Lower lobe of right lung (tissue), 2 donors: ENCODE measurements at regions not wholly inside any gene's neighbourhood (a gene's known extent, or its start where the extent isn't known, plus 50 kb on each side); places are given as distances from the start of the nearest gene placed in this dataset.
A peak's percentile ranks its signal among the peaks of the same experiment; 100 is the strongest.

Source experiments
- ATAC-seq, 2 donors: fragments of 200-7000 bp; cut with Tn5 transposase; one replicate each; pipeline ENCODE4 v1.9.1; 2020 to 2022; ENCODE audit warnings: mild to moderate bottlenecking in 2 of 2, moderate library complexity in 2 of 2
- DNase-seq: peaks from one replicate; pipeline ENCODE4 v3.0.0-alpha.2; 2020
- H3K27ac ChIP-seq: fragments of 200-600 bp; one replicate; pipeline ENCODE4 v1.8.0; 2022
- H3K27me3 ChIP-seq: fragments of 200-600 bp; one replicate; pipeline ENCODE4 v1.8.0; 2022; ENCODE audit warnings: low read depth
- H3K36me3 ChIP-seq: fragments of 200-600 bp; one replicate; pipeline ENCODE4 v1.8.0; 2022; ENCODE audit warnings: mild to moderate bottlenecking
- H3K4me1 ChIP-seq: fragments of 200-600 bp; one replicate; pipeline ENCODE4 v1.8.0; 2022
- H3K4me3 ChIP-seq: fragments of 200-600 bp; one replicate; pipeline ENCODE4 v1.8.0; 2022; ENCODE audit warnings: mild to moderate bottlenecking
- H3K9me3 ChIP-seq: fragments of 200-600 bp; one replicate; pipeline ENCODE4 v1.8.0; 2022
- intact Hi-C: fragments of 100-400 bp; cut with DNase I; formaldehyde crosslinking; loops from one replicate; pipeline ENCODE4 v1.11.0; 2022
- TF ChIP-seq, protein P1 (sequence below): fragments of 200-600 bp; IDR thresholded peaks from one replicate; pipeline ENCODE4 v1.8.0; 2022; ENCODE audit warnings: antibody characterized with exemption, mild to moderate bottlenecking
- donor health status: DM: no; HTN: yes; CAD: no; lungs with severe emphysema.

DNA sequence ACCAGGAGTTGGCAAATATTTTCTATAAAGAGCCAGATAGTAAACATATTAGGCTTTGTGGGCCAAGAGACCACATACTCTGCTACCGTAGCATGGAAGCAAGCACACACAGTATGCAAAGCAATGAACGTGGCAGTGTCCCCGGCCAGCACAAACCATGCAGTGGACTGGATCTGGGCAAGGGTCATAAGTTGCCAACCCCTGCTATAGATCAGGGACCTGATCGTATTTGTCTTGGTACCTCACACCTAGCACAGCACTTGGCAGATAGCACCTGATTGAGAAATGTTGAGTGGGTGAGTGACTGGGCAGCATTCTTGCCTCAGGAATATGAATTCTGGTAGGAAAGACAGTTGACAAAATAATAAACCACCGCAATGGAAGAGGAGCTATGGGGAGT lies 331.9 kb downstream of the FGFR2 start:
- peak in 1 of 2 donors; percentile 30 for ATAC-seq
- Histone ChIP-seq H3K27me3 (no peaks in the 10 kb centered on the region), H3K9me3 (no peaks in the 10 kb centered on the region), H3K27ac (no peak overlapping the region), H3K36me3 (no peaks in the 10 kb centered on the region), H3K4me1 (peaks cover 10% of the 10 kb centered on the region), H3K4me3 (no peak overlapping the region)
- no peak for DNase-seq
- TF ChIP-seq, protein P1, sequence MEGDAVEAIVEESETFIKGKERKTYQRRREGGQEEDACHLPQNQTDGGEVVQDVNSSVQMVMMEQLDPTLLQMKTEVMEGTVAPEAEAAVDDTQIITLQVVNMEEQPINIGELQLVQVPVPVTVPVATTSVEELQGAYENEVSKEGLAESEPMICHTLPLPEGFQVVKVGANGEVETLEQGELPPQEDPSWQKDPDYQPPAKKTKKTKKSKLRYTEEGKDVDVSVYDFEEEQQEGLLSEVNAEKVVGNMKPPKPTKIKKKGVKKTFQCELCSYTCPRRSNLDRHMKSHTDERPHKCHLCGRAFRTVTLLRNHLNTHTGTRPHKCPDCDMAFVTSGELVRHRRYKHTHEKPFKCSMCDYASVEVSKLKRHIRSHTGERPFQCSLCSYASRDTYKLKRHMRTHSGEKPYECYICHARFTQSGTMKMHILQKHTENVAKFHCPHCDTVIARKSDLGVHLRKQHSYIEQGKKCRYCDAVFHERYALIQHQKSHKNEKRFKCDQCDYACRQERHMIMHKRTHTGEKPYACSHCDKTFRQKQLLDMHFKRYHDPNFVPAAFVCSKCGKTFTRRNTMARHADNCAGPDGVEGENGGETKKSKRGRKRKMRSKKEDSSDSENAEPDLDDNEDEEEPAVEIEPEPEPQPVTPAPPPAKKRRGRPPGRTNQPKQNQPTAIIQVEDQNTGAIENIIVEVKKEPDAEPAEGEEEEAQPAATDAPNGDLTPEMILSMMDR: no peak
- intact Hi-C loops: no loop called here

DNA sequence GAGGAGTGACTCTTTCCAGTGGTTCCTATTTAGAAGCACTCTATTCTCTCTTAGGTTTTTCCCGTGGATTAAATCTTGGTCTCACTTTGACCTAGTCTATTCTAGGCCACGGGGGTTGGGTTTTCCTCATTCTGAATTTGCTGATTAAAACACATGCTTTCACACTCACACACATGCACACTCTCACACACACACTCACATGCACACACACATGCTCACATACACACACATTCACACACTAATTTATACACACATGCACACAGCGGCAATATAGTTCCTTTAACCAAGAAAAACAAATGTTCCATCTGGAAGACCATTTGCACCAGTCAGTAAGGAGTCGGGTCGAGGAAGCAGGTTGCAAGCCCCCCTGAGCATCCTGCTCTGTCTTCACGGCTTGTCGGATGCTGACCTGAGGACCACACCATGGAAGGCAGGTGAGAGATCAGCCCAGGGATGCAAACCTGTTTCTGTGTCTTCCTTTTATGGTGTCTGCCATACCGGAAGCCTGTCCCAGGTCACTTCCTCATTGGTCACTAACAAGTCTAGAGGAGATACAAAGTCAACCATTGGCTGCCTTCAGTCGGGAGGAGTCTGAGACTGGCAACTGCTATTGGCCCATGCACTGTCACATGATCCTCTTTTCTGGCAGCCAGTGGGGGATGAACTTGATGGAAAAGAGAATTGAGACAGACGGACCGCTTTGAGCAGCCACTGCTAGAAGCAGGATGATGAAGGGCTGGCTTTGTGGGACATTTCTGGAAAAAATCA lies 330.8 kb downstream of the FGFR2 start:
- peaks cover 10% of the 10 kb centered on the region for H3K4me1 ChIP-seq
- no peaks in the 10 kb centered on the region for H3K36me3 ChIP-seq
- DNase-seq (no peak), ATAC-seq (no peak)
- TF ChIP-seq, protein P1: no peak
- no peaks in the 10 kb centered on the region for H3K27me3 ChIP-seq
- no peaks in the 10 kb centered on the region for H3K9me3 ChIP-seq
- intact Hi-C loops: no loop called here
- no peak overlapping the region for H3K4me3 ChIP-seq
- H3K27ac ChIP-seq: no peak overlapping the region

DNA sequence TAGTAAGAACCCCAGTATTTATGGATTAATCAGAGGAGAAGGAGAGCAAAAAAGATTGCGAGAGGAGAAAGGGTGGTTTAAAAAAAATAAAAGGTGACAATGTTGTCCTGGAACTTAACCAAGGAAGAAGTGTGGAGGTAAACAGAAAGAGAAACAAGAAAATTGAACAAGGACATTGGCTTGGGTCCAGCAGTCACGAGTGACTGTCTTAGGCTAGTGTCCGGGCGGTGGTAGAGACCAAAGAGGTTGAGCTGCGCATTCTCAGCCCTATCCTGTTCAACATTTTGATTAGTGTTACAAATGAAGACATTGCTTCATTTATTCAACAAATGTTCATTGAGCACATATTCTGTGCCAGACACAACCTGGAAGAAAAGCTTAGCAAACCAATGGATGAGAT lies 329.9 kb downstream of the FGFR2 start:
- TF ChIP-seq, protein P1: no peak
- no peak for DNase-seq
- no peaks in the 10 kb centered on the region for H3K36me3 ChIP-seq
- H3K9me3 ChIP-seq: no peaks in the 10 kb centered on the region
- H3K4me1 ChIP-seq: peaks cover 10% of the 10 kb centered on the region
- H3K4me3 ChIP-seq: no peak overlapping the region
- no peaks in the 10 kb centered on the region for H3K27me3 ChIP-seq
- no peak overlapping the region for H3K27ac ChIP-seq
- ATAC-seq: no peak
- intact Hi-C loops: no loop called here

DNA sequence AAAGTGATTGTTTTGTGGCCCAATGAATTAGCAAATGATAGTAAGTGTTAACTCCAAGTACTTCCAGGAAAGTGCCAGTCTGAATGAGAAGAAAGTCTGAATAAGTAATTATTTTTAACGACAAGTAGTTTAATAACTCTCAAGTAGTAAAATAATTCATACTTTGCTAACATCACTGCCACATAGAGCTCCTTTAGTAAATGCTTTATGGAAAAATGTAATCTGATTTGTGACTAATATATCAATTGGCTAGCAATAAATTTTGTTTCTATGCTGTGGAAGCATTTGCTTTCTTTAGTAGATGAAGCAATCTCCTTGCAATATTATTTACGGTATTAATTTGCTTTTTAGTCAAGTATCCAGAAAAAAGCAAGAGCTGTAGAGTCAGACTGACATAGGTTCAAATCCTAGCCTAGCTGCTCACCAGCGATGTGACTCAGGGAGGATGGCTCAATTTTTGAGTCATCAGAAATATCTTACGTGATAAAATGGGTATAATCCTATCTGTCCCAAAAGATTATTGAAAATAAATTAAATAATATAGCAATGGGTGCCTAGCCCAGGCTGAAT lies 329.3 kb downstream of the FGFR2 start:
- intact Hi-C loops: no loop called here
- H3K4me3 ChIP-seq: no peak overlapping the region
- H3K4me1 ChIP-seq: peaks cover 10% of the 10 kb centered on the region
- TF ChIP-seq, protein P1: no peak
- no peak for ATAC-seq
- no peaks in the 10 kb centered on the region for H3K9me3 ChIP-seq
- no peaks in the 10 kb centered on the region for H3K27me3 ChIP-seq
- H3K36me3 ChIP-seq: no peaks in the 10 kb centered on the region
- no peak overlapping the region for H3K27ac ChIP-seq
- DNase-seq: no peak

DNA sequence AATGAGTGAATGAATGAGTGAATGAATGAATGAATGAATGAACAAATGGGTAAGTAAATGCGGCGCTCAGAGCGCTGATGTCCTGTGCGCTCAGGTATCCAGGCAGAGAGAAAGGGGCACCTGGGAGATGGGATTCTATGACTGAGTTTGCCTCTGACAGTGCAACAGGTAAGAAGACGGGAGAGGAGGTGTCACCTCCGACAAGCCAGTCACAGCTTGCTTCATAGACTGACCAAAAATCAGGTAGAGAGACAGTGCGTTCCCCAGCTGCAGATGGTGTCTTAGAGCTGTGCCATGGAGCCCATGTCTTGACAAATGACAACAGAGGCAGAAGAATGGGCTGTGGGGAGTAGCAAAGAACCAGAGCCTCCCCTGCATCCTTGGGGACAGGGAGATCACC lies 327.3 kb downstream of the FGFR2 start:
- intact Hi-C loops: no loop called here
- Histone ChIP-seq H3K4me1 (no peaks in the 10 kb centered on the region), H3K36me3 (no peaks in the 10 kb centered on the region), H3K27me3 (no peaks in the 10 kb centered on the region), H3K9me3 (no peaks in the 10 kb centered on the region), H3K27ac (no peak overlapping the region), H3K4me3 (no peak overlapping the region)
- ATAC-seq (no peak), DNase-seq (no peak)
- TF ChIP-seq, protein P1: no peak
